ENCODE measurements at regions not wholly inside any gene's neighbourhood (a gene's known extent, or its start where the extent isn't known, plus 50 kb on each side); places are given as distances from the start of the nearest gene placed in this dataset.

DNA sequence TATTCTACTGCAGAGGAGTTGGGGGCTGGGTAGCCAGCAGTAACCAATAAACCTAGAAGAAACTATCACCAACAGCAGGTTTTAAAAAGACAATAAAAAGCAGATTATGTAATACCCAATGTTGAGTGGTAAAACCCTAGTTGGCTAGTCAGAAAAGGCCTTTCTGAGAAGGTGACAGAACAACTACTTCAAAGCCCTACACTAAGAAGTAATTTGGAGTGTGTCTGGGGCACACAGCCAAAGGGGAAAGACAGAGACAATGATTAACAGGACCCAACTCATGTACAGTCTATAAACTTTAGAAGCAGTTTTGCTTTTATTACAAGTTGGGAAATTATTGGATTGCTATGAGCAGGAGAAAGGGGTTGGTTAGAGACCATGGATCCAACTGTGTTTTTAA lies 77.2 kb upstream of the TMEM106B start:
- no peak for DNase-seq

GRCh38 chr7:12136523-12136922 lies 74.6 kb upstream of the TMEM106B start:
- no peak for DNase-seq

GRCh38 chr7:12137283-12137682 lies 73.8 kb upstream of the TMEM106B start:
- no peak for DNase-seq

- DNase-seq: no peak
Observed at GRCh38 chr7:12138421-12138820, 72.7 kb upstream of the TMEM106B start.

DNA sequence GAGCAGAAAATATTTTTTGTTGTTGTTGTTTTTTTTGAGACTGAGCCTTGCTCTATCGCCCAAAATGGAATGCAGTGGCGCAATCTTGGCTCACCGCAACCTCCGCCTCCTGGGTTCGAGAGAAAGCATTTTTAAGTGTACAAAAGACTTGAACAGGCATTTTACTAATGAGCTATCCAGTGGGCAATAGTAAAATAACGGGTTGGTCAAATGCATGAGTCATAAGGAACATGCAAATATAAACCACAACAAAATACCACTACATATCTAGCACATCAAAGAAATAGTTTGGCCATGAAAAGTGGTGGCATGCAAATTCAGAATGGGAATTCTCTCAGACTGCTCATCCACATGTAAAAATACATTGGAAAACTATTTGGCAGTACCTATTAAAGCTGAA lies 71.7 kb upstream of the TMEM106B start:
- DNase-seq: no peak

DNA sequence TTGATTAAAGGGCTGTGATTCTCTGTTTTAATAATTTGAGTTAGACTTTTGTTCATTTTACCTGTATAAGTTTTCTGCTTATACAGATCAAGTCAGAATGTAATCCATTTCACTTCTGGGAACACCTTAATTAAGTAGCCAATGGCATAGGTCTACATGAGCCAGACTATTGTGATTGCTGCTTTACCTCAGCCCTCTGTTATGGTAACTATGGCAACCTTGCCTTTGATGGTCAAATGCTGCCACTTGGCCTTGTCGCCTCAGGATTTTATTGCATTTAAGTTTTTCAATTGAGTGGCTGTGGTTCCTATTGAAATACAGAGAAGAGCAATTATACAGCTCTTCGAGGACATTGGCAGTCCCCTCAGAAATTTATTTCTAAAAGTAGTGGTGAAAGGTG lies 64.3 kb upstream of the TMEM106B start:
- peak; percentile 16 for DNase-seq

GRCh38 chr7:12152196-12152918 lies 58.7 kb upstream of the TMEM106B start:
- no peak for DNase-seq

DNA sequence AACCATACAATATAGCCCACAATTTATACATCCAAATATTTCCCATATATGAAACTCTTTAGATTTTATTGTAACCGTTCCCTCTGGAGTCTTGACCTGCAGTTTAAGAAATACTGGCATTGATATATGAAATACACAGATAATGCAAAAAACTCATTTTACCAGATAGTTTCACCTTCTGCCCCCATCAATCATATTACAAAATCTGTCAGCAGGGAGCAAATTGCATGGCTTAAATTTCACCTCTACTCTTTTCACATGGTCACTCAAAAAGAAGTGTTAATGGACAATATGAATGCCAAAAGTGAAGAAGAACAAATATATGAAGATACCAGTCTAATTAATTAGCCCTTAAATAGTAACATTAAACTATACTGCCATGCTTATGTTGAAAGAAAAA lies 57.0 kb upstream of the TMEM106B start:
- DNase-seq: no peak

GRCh38 chr7:12157517-12157916 lies 53.6 kb upstream of the TMEM106B start:
- DNase-seq: no peak

- no peak for DNase-seq
Observed at GRCh38 chr7:12158334-12159060, 52.6 kb upstream of the TMEM106B start.

GRCh38 chr7:12161146-12161545 lies 49.9 kb upstream of the TMEM106B start:
- no peak for DNase-seq

Measured in NCI-H2227 treated with DMSO at 0.1 percent for 48 hours (cell line).